Naive thymus-derived CD4-positive, alpha-beta T cell (primary cell): ENCODE measurements at regions not wholly inside any gene's neighbourhood (a gene's known extent, or its start where the extent isn't known, plus 50 kb on each side); places are given as distances from the start of the nearest gene placed in this dataset.

Experiments
- ATAC-seq: fragments of 150-1000 bp; cut with Tn5 transposase; 2 replicates; pipeline ENCODE4 v1.10.0; 2021; ENCODE audit warnings: mild to moderate bottlenecking, moderate library complexity
- CTCF ChIA-PET: fragments of 350-600 bp; sonication (Branson Sonifier 250); formaldehyde crosslinking; loops from one replicate; lab custom pipeline; 2021; ENCODE audit warnings: antibody characterized with exemption; lab: Charles Lee
- POLR2A ChIA-PET: fragments of 350-600 bp; sonication (Branson Sonifier 250); formaldehyde crosslinking; loops from one replicate; lab custom pipeline; 2021; ENCODE audit warnings: antibody characterized with exemption, inconsistent platforms; lab: Charles Lee
- DNase-seq, 9 donors: peaks; one replicate each; pipeline versions ENCODE4 v3.0.0 to v3.0.0-alpha.2; 2020 to 2022; ENCODE audit warnings: mixed read lengths in 1 of 9
- H3K27ac ChIP-seq: one replicate; pipeline ENCODE4 v1.7.0; 2013; ENCODE audit warnings: mild to moderate bottlenecking, low read depth, low read length, moderate library complexity
- H3K27me3 ChIP-seq, 2 donors: one replicate each; pipeline ENCODE4 v1.7.0; 2013; ENCODE audit warnings: low read length in 2 of 2, mild to moderate bottlenecking in 2 of 2, moderate library complexity in 2 of 2; ENCODE audit not compliant: control insufficient read depth in 2 of 2, insufficient read depth in 2 of 2
- H3K36me3 ChIP-seq, 3 experiments: 1 replicate in 2 of 3; 2 replicates in 1 of 3; pipeline ENCODE4 v1.7.0; 2013; ENCODE audit warnings: low read length in 3 of 3, mild to moderate bottlenecking in 3 of 3, moderate library complexity in 1 of 3; ENCODE audit not compliant: insufficient read depth in 3 of 3, control insufficient read depth in 2 of 3
- H3K4me1 ChIP-seq, 2 donors: one replicate each; pipeline ENCODE4 v1.7.0; 2013; ENCODE audit warnings: low read length in 2 of 2, mild to moderate bottlenecking in 2 of 2, moderate library complexity in 1 of 2; ENCODE audit not compliant: control insufficient read depth in 2 of 2, insufficient read depth in 2 of 2
- H3K4me3 ChIP-seq: 2 replicates; pipeline ENCODE4 v1.7.0; 2013; ENCODE audit warnings: mild to moderate bottlenecking, low read length
- H3K9me3 ChIP-seq, 3 experiments: 1 replicate in 2 of 3; 2 replicates in 1 of 3; pipeline ENCODE4 v1.7.0; 2013; ENCODE audit warnings: low read length in 3 of 3; ENCODE audit not compliant: control insufficient read depth in 2 of 3
- H3K27ac Mint-ChIP-seq, 9 donors: one replicate each; pipeline ENCODE4 v1.8.0; 2020 to 2022; ENCODE audit warnings: mixed read lengths in 9 of 9, mild to moderate bottlenecking in 8 of 9, moderate library complexity in 5 of 9, inconsistent platforms in 2 of 9
- H3K27me3 Mint-ChIP-seq, 5 donors: one replicate each; pipeline ENCODE4 v1.8.0; 2021 to 2022; ENCODE audit warnings: mixed read lengths in 5 of 5, mild to moderate bottlenecking in 1 of 5
- H3K36me3 Mint-ChIP-seq, 5 donors: one replicate each; pipeline ENCODE4 v1.8.0; 2020 to 2022; ENCODE audit warnings: mixed read lengths in 5 of 5, mild to moderate bottlenecking in 3 of 5, inconsistent platforms in 1 of 5
- H3K4me1 Mint-ChIP-seq, 7 donors: one replicate each; pipeline ENCODE4 v1.8.0; 2020 to 2022; ENCODE audit warnings: mixed read lengths in 7 of 7, mild to moderate bottlenecking in 3 of 7, inconsistent platforms in 1 of 7
- H3K4me3 Mint-ChIP-seq, 10 donors: one replicate each; pipeline ENCODE4 v1.8.0; 2020 to 2022; ENCODE audit warnings: mild to moderate bottlenecking in 10 of 10, mixed read lengths in 10 of 10, moderate library complexity in 6 of 10, inconsistent platforms in 2 of 10
- H3K9me3 Mint-ChIP-seq, 11 donors: one replicate each; pipeline ENCODE4 v1.8.0; 2020 to 2022; ENCODE audit warnings: mixed read lengths in 11 of 11, mild to moderate bottlenecking in 4 of 11, inconsistent platforms in 1 of 11, moderate library complexity in 1 of 11
- intact Hi-C, 2 donors: fragments of 100-400 bp; cut with micrococcal nuclease; formaldehyde crosslinking; loops; one replicate each; pipeline ENCODE4 v1.15.1; 2023

GRCh38 chr7:54485044-54485443, 57.1 kb upstream of the VSTM2A start:
- H3K4me3 Mint-ChIP-seq = no peak overlapping the region
- Histone ChIP-seq H3K27ac (no peak overlapping the region), H3K36me3 (no peaks in the 10 kb centered on the region), H3K4me3 (no peak overlapping the region), H3K4me1 (no peaks in the 10 kb centered on the region), H3K9me3 (no peaks in the 10 kb centered on the region), H3K27me3 (no peaks in the 10 kb centered on the region)
- ATAC-seq (no peak), DNase-seq (no peak)
- peaks cover under 1 to 36% (median 13%) of the 10 kb centered on the region in 11 donors for H3K9me3 Mint-ChIP-seq
- intact Hi-C loops = no loop called here
- H3K4me1 Mint-ChIP-seq = no peaks in the 10 kb centered on the region
- H3K36me3 Mint-ChIP-seq = peaks cover 0 to 4% (median 0%) of the 10 kb centered on the region in 5 donors
- H3K27me3 Mint-ChIP-seq = no peaks in the 10 kb centered on the region
- CTCF ChIA-PET = no interaction called here
- H3K27ac Mint-ChIP-seq = no peak overlapping the region
- POLR2A ChIA-PET = no interaction called here
